ENCODE measurements at regions not wholly inside any gene's neighbourhood (a gene's known extent, or its start where the extent isn't known, plus 50 kb on each side); places are given as distances from the start of the nearest gene placed in this dataset.

DNA sequence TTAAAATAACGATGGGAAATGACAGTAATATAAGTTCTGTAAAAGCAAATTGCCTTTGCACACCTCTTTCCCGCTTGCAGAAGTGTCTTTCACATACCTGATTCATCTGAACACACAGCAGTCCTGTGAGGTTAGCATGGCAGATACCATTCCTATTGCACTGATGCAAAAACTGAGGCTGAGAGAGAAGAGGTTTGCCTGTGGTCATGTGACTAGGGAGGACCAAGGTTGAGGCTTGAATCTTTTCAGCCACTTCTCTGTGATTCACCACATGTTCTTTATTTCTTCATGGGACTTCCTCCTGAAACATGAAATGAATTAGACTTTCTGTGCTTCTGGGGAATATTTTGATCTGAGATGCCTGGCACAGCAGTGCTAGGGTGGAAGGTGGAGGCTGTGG lies 92.9 kb downstream of the VEGFA start:
- Histone ChIP-seq H3K9ac (replicated peaks; ENCODE audit: extremely low read depth, insufficient read depth, low read length) (no peak overlapping the region), H2AFZ (ENCODE audit: low read depth, low read length) (no peak overlapping the region), H3K4me3 (replicated peaks in 1 of 3; ENCODE audit: insufficient read depth in 1 of 3, low read depth in 1 of 3, low read length in 3 of 3) (no peak overlapping the region), H3K79me2 (ENCODE audit: control insufficient read depth, insufficient read depth, low read length) (no peaks in the 10 kb centered on the region), H3K9me1 (replicated peaks; ENCODE audit: control insufficient read depth, extremely low read depth, insufficient read depth, low read length) (no peaks in the 10 kb centered on the region), H3K4me1 (ENCODE audit: control insufficient read depth, extremely low read depth, insufficient read depth, low read length) (no peaks in the 10 kb centered on the region), H3K36me3 (ENCODE audit: control insufficient read depth in 2 of 2, extremely low read depth in 1 of 2, insufficient read depth in 2 of 2, low read length in 2 of 2) (no peaks in the 10 kb centered on the region), H4K20me1 (replicated peaks; ENCODE audit: control insufficient read depth, extremely low read depth, insufficient read depth, low read length) (no peaks in the 10 kb centered on the region), H3K27ac (ENCODE audit: insufficient read depth, low read depth, low read length) (no peak overlapping the region), H3K9me3 (replicated peaks; ENCODE audit: control insufficient read depth, insufficient read depth, low read length) (no peaks in the 10 kb centered on the region), H3K4me2 (ENCODE audit: insufficient read depth, low read length) (no peak overlapping the region), H3K27me3 (ENCODE audit: control insufficient read depth in 2 of 2, insufficient read depth in 2 of 2, low read length in 2 of 2) (peaks cover 10 to 13% of the 10 kb centered on the region in 2 experiments)
- no TSS peak for BruUV-seq (replicated peaks)
- DNase-seq (ENCODE audit: low read depth, low spot score), result no peak
- dilution Hi-C loops (cut with MboI; ENCODE audit: extremely low pct_ligation_motif_present, low sequenced_read_pairs), result no loop called here
- intact Hi-C loops (cut with micrococcal nuclease), result no loop called here
- ChIA-PET CTCF (no interaction called here), POLR2A (no interaction called here)
- no peak for FAIRE-seq
- no peak for TF ChIP-seq POLR2AphosphoS5 (IDR thresholded peaks at IDR 0.05; ENCODE audit: insufficient read depth, low read depth, low read length)
- no peak for TF ChIP-seq GATA2 (IDR thresholded peaks at IDR 0.05; ENCODE audit: insufficient read depth, insufficient read length, low read depth, low read length)
- TF ChIP-seq JUN (IDR thresholded peaks at IDR 0.05; ENCODE audit: borderline replicate concordance, insufficient read depth, insufficient read length, low read depth), result no peak
- no peak for TF ChIP-seq MYC (IDR thresholded peaks at IDR 0.05; ENCODE audit: low read depth, low read length)
- TF ChIP-seq, protein P1, sequence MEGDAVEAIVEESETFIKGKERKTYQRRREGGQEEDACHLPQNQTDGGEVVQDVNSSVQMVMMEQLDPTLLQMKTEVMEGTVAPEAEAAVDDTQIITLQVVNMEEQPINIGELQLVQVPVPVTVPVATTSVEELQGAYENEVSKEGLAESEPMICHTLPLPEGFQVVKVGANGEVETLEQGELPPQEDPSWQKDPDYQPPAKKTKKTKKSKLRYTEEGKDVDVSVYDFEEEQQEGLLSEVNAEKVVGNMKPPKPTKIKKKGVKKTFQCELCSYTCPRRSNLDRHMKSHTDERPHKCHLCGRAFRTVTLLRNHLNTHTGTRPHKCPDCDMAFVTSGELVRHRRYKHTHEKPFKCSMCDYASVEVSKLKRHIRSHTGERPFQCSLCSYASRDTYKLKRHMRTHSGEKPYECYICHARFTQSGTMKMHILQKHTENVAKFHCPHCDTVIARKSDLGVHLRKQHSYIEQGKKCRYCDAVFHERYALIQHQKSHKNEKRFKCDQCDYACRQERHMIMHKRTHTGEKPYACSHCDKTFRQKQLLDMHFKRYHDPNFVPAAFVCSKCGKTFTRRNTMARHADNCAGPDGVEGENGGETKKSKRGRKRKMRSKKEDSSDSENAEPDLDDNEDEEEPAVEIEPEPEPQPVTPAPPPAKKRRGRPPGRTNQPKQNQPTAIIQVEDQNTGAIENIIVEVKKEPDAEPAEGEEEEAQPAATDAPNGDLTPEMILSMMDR (IDR thresholded peaks at IDR 0.05; ENCODE audit: extremely low read depth in 1 of 2, insufficient read depth in 1 of 2, low read depth in 1 of 2, low read length in 2 of 2), result no peak
- no peak for TF ChIP-seq FOS (IDR thresholded peaks at IDR 0.05; ENCODE audit: borderline replicate concordance, insufficient read depth, low read length)
- TF ChIP-seq, protein P2, sequence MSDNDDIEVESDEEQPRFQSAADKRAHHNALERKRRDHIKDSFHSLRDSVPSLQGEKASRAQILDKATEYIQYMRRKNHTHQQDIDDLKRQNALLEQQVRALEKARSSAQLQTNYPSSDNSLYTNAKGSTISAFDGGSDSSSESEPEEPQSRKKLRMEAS (IDR thresholded peaks at IDR 0.05; ENCODE audit: insufficient read depth, insufficient read length), result no peak
- no peak for TF ChIP-seq EZH2 (IDR thresholded peaks at IDR 0.05; ENCODE audit: borderline replicate concordance, low read depth, low read length, severe bottlenecking)
- no peak for TF ChIP-seq POLR2A (IDR thresholded peaks at IDR 0.05; ENCODE audit: low read depth, low read length)

All from endothelial cell of umbilical vein (primary cell).